ENCODE measurements at regions not wholly inside any gene's neighbourhood (a gene's known extent, or its start where the extent isn't known, plus 50 kb on each side); places are given as distances from the start of the nearest gene placed in this dataset.

GRCh38 chr11:101326141-101326540 is 196.5 kb upstream of the PGR start:
- H3K9me3 ChIP-seq (ENCODE audit: control insufficient read depth, low read depth, low read length), result no peaks in the 10 kb centered on the region

DNA sequence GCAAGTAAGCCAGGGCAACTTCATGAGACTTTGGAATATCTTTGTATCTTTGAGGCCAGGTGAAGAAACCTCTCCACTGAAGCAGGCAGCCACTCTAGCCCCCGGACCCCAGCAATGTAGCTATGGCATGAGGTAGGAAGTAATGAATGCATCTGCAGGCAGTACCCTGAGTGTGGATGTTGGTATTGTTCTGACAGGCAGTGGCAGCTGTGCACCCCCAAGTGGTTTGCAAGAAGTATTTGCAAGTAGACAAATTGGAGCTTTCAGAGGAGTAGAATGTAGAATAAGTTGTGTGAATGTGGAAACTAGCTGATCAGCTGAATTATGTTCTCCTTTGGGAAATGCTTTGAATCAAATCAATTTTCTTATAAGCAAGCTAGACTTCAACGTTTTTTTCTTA is 194.4 kb upstream of the PGR start:
- no peaks in the 10 kb centered on the region for H4K20me1 ChIP-seq (ENCODE audit: control insufficient read depth, extremely low read depth, insufficient read depth, low read length)
- no peaks in the 10 kb centered on the region for H3K27me3 ChIP-seq (ENCODE audit: control insufficient read depth, extremely low read depth, insufficient read depth, low read length)
- H3K36me3 ChIP-seq (ENCODE audit: control insufficient read depth in 2 of 2, extremely low read depth in 1 of 2, insufficient read depth in 2 of 2, low read length in 2 of 2), result no peaks in the 10 kb centered on the region
- H3K9me1 ChIP-seq (ENCODE audit: control insufficient read depth, extremely low read depth, insufficient read depth, low read length), result no peaks in the 10 kb centered on the region
- H3K9me3 ChIP-seq (ENCODE audit: control insufficient read depth, low read depth, low read length), result no peaks in the 10 kb centered on the region
- H3K4me3 ChIP-seq (ENCODE audit: control insufficient read depth in 2 of 3, extremely low read depth in 1 of 3, insufficient read depth in 2 of 3, low read depth in 1 of 3, low read length in 3 of 3), result no peak overlapping the region
- DNase-seq (ENCODE audit: low read depth, low spot score) (no peak), FAIRE-seq (no peak)
- dilution Hi-C loops (cut with MboI; ENCODE audit: extremely low pct_ligation_motif_present, low sequenced_read_pairs), result no loop called here
- no peaks in the 10 kb centered on the region for H3K4me1 ChIP-seq (ENCODE audit: control insufficient read depth, extremely low read depth, insufficient read depth, low read length)
- H3K79me2 ChIP-seq (ENCODE audit: control insufficient read depth, insufficient read depth, low read length), result no peaks in the 10 kb centered on the region
- no peak overlapping the region for H3K4me2 ChIP-seq (ENCODE audit: control insufficient read depth, extremely low read depth, insufficient read depth, low read depth, low read length)
- H2AFZ ChIP-seq (ENCODE audit: control insufficient read depth, low read length), result no peak overlapping the region
- no peak overlapping the region for H3K27ac ChIP-seq (ENCODE audit: control insufficient read depth, insufficient read depth, low read length)
- H3K9ac ChIP-seq (ENCODE audit: control insufficient read depth, extremely low read depth, insufficient read depth, low read length), result no peak overlapping the region
- TF ChIP-seq, protein P1, sequence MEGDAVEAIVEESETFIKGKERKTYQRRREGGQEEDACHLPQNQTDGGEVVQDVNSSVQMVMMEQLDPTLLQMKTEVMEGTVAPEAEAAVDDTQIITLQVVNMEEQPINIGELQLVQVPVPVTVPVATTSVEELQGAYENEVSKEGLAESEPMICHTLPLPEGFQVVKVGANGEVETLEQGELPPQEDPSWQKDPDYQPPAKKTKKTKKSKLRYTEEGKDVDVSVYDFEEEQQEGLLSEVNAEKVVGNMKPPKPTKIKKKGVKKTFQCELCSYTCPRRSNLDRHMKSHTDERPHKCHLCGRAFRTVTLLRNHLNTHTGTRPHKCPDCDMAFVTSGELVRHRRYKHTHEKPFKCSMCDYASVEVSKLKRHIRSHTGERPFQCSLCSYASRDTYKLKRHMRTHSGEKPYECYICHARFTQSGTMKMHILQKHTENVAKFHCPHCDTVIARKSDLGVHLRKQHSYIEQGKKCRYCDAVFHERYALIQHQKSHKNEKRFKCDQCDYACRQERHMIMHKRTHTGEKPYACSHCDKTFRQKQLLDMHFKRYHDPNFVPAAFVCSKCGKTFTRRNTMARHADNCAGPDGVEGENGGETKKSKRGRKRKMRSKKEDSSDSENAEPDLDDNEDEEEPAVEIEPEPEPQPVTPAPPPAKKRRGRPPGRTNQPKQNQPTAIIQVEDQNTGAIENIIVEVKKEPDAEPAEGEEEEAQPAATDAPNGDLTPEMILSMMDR (optimal IDR thresholded peaks at IDR 0.05 in 1 of 3, IDR thresholded peaks at IDR 0.05 in 1 of 3, conservative IDR thresholded peaks at IDR 0.05 in 1 of 3; ENCODE audit: extremely low read depth in 1 of 3, insufficient read depth in 2 of 3, low read length in 3 of 3), result peak in 2 of 3 experiments; percentile 35 to 51
- TF ChIP-seq EZH2 (IDR thresholded peaks at IDR 0.05; ENCODE audit: low read length), result no peak

More at GRCh38 chr11:101326141-101326540, 196.5 kb upstream of the PGR start:
- no peaks in the 10 kb centered on the region for H3K4me1 ChIP-seq (ENCODE audit: control insufficient read depth, extremely low read depth, insufficient read depth, low read length)
- no peaks in the 10 kb centered on the region for H4K20me1 ChIP-seq (ENCODE audit: control insufficient read depth, extremely low read depth, insufficient read depth, low read length)
- H3K4me3 ChIP-seq (ENCODE audit: control insufficient read depth in 2 of 3, extremely low read depth in 1 of 3, insufficient read depth in 2 of 3, low read depth in 1 of 3, low read length in 3 of 3), result no peak overlapping the region
- no peak overlapping the region for H2AFZ ChIP-seq (ENCODE audit: control insufficient read depth, low read length)
- H3K4me2 ChIP-seq (ENCODE audit: control insufficient read depth, extremely low read depth, insufficient read depth, low read depth, low read length), result no peak overlapping the region
- no peaks in the 10 kb centered on the region for H3K36me3 ChIP-seq (ENCODE audit: control insufficient read depth in 2 of 2, extremely low read depth in 1 of 2, insufficient read depth in 2 of 2, low read length in 2 of 2)
- H3K27ac ChIP-seq (ENCODE audit: control insufficient read depth, insufficient read depth, low read length), result no peak overlapping the region
- H3K27me3 ChIP-seq (ENCODE audit: control insufficient read depth, extremely low read depth, insufficient read depth, low read length), result no peaks in the 10 kb centered on the region
- FAIRE-seq (no peak), DNase-seq (ENCODE audit: low read depth, low spot score) (no peak)
- H3K9me1 ChIP-seq (ENCODE audit: control insufficient read depth, extremely low read depth, insufficient read depth, low read length), result no peaks in the 10 kb centered on the region
- TF ChIP-seq EZH2 (IDR thresholded peaks at IDR 0.05; ENCODE audit: low read length), result no peak
- TF ChIP-seq, protein P1 (optimal IDR thresholded peaks at IDR 0.05 in 1 of 3, IDR thresholded peaks at IDR 0.05 in 1 of 3, conservative IDR thresholded peaks at IDR 0.05 in 1 of 3; ENCODE audit: extremely low read depth in 1 of 3, insufficient read depth in 2 of 3, low read length in 3 of 3), result no peak
- no peaks in the 10 kb centered on the region for H3K79me2 ChIP-seq (ENCODE audit: control insufficient read depth, insufficient read depth, low read length)
- dilution Hi-C loops (cut with MboI; ENCODE audit: extremely low pct_ligation_motif_present, low sequenced_read_pairs), result no loop called here
- no peak overlapping the region for H3K9ac ChIP-seq (ENCODE audit: control insufficient read depth, extremely low read depth, insufficient read depth, low read length)
